Ishikawa (cell line): ENCODE measurements at regions not wholly inside any gene's neighbourhood (a gene's known extent, or its start where the extent isn't known, plus 50 kb on each side); places are given as distances from the start of the nearest gene placed in this dataset.

ENCODE experiments used
- CREB1 ChIP-seq: IDR thresholded peaks from 2 replicates; pipeline ENCODE4 v1.6.1; 2012; ENCODE audit warnings: low read depth
- MAX ChIP-seq: IDR thresholded peaks from 2 replicates; pipeline ENCODE4 v1.6.1; 2012
- RAD21 ChIP-seq: IDR thresholded peaks from 2 replicates; pipeline ENCODE4 v1.6.1; 2012; ENCODE audit warnings: low read depth
- YY1 ChIP-seq: IDR thresholded peaks from 2 replicates; pipeline ENCODE4 v1.6.1; 2012; ENCODE audit warnings: low read depth
- ZBTB7A ChIP-seq: IDR thresholded peaks from 2 replicates; pipeline ENCODE4 v1.6.1; 2012; ENCODE audit warnings: low read depth

- no peak for TF ChIP-seq ZBTB7A
- no peak for TF ChIP-seq YY1
- TF ChIP-seq RAD21: no peak
- no peak for TF ChIP-seq MAX
- no peak for TF ChIP-seq CREB1
Measured at GRCh38 chr3:23698652-23699313, 107.0 kb upstream of the UBE2E1 start.
